ENCODE measurements at regions not wholly inside any gene's neighbourhood (a gene's known extent, or its start where the extent isn't known, plus 50 kb on each side); places are given as distances from the start of the nearest gene placed in this dataset.

DNA sequence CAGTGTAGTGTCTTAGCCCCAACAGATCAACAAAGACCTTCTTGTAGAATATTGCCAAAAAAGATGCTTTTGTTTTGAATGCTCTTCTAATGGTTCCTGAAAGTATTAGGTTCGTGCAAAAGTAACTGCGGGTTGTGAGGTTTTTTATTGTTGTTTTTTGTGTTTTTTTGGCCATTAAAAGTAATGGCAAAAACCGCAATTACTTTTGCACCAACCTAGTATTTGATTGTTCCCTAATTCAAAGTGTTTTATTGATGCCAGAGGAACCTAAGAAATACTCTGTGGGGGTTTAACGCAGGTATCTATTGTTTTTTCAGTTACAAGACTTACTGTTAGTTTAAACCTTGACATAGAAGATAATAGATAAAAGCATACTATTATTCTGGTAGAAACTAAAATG, 150.8 kb upstream of the DAAM1 start:
- H3K4me2 ChIP-seq: no peak overlapping the region
- H2AFZ ChIP-seq (ENCODE audit: low read depth): no peak overlapping the region
- TF ChIP-seq MXI1 (IDR thresholded peaks at IDR 0.05; ENCODE audit: low read depth, low read length) (no peak), RFX5 (IDR thresholded peaks at IDR 0.05; ENCODE audit: low read length) (no peak), TAF1 (IDR thresholded peaks at IDR 0.05; ENCODE audit: borderline replicate concordance, low read depth, low read length) (no peak), GABPA (IDR thresholded peaks at IDR 0.05; ENCODE audit: low read depth) (no peak)
- peaks cover 3% of the 10 kb centered on the region for H3F3A ChIP-seq (replicated peaks; ENCODE audit: insufficient read depth)
- no peak for DNase-seq
- POLR2A ChIA-PET: no interaction called here
- WGBS (ENCODE audit: low lambda C conversion rate): 70% methylated on average over 4 of the region's 4 CpGs
- no peak overlapping the region for H3K4me3 ChIP-seq (ENCODE audit: low read depth in 2 of 2, low read length in 1 of 2)
- H3K4me1 ChIP-seq (ENCODE audit: control insufficient read depth in 1 of 2, insufficient read depth in 2 of 2, low read depth in 1 of 2, low read length in 1 of 2): no peaks in the 10 kb centered on the region; a peak in 1 of 4 replicates
- no peaks in the 10 kb centered on the region for H3K27me3 ChIP-seq (ENCODE audit: insufficient read depth)
- no peak overlapping the region for H3K27ac ChIP-seq (ENCODE audit: low read depth in 2 of 2, low read length in 1 of 2)
- H4K20me1 ChIP-seq (ENCODE audit: insufficient read depth): no peaks in the 10 kb centered on the region
- H3K9me2 ChIP-seq: no peaks in the 10 kb centered on the region
- CTCF ChIA-PET: interaction anchor here (0.9 kb wide), 1 partner anchor 9 kb away, joined by 3 read pairs; no protein-coding TSS in a partner anchor
- no peaks in the 10 kb centered on the region for H3K79me2 ChIP-seq (ENCODE audit: insufficient read depth)
- no peaks in the 10 kb centered on the region for H3K36me3 ChIP-seq (replicated peaks in 1 of 2; ENCODE audit: control insufficient read depth in 1 of 2, insufficient read depth in 2 of 2, low read length in 1 of 2)
- H3K9ac ChIP-seq: no peak overlapping the region
- H3K9me3 ChIP-seq: no peaks in the 10 kb centered on the region

DNA sequence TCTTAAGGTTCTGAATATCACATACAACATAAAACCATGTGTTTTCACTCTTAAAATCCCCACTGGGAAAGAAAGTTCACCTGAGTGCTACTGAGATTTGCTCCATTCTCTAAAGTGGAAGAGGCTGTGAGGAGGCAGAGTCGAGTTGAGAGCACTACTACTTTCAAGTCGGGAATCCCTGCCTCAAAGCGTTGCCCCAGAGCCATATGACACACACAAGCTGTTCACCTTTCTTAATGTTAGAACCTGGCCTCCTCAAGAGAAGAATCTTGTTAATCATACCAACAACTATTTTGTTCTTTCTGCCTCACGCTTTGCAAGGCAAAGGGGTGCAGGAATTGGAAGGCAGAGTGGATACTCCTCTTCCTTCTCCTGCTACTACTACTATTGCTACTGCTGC, 149.7 kb upstream of the DAAM1 start:
- H2AFZ ChIP-seq (ENCODE audit: low read depth): no peak overlapping the region
- CTCF ChIA-PET: interaction anchor here (1.3 kb wide), 1 partner anchor 17 kb away, joined by 7 read pairs; no protein-coding TSS in a partner anchor
- no peaks in the 10 kb centered on the region for H3K36me3 ChIP-seq (replicated peaks in 1 of 2; ENCODE audit: control insufficient read depth in 1 of 2, insufficient read depth in 2 of 2, low read length in 1 of 2)
- no peak overlapping the region for H3K4me2 ChIP-seq
- no peak overlapping the region for H3K27ac ChIP-seq (ENCODE audit: low read depth in 2 of 2, low read length in 1 of 2)
- no peak for DNase-seq
- H3K79me2 ChIP-seq (ENCODE audit: insufficient read depth): no peaks in the 10 kb centered on the region
- H3K9ac ChIP-seq: no peak overlapping the region
- H3K27me3 ChIP-seq (ENCODE audit: insufficient read depth): no peaks in the 10 kb centered on the region
- no peaks in the 10 kb centered on the region for H3K4me1 ChIP-seq (ENCODE audit: control insufficient read depth in 1 of 2, insufficient read depth in 2 of 2, low read depth in 1 of 2, low read length in 1 of 2)
- H3K9me3 ChIP-seq: no peaks in the 10 kb centered on the region
- H4K20me1 ChIP-seq (ENCODE audit: insufficient read depth): no peaks in the 10 kb centered on the region
- H3F3A ChIP-seq (replicated peaks; ENCODE audit: insufficient read depth): peaks cover 3% of the 10 kb centered on the region
- no peak for TF ChIP-seq EZH2phosphoT487 (IDR thresholded peaks at IDR 0.05; ENCODE audit: borderline replicate concordance, low read depth)
- TF ChIP-seq RXRA (IDR thresholded peaks at IDR 0.05; ENCODE audit: borderline replicate concordance, low read depth): no peak
- no peak for TF ChIP-seq MEF2A (IDR thresholded peaks at IDR 0.05; ENCODE audit: borderline replicate concordance, low read depth)
- TF ChIP-seq TCF12 (IDR thresholded peaks at IDR 0.05): no peak
- TF ChIP-seq MAX (IDR thresholded peaks at IDR 0.05; ENCODE audit: low read depth): no peak
- TF ChIP-seq FOXJ3 (CRISPR knock-in tag; IDR thresholded peaks at IDR 0.05): no peak
- no peak for TF ChIP-seq JUND (IDR thresholded peaks at IDR 0.05)
- TF ChIP-seq, protein P1, sequence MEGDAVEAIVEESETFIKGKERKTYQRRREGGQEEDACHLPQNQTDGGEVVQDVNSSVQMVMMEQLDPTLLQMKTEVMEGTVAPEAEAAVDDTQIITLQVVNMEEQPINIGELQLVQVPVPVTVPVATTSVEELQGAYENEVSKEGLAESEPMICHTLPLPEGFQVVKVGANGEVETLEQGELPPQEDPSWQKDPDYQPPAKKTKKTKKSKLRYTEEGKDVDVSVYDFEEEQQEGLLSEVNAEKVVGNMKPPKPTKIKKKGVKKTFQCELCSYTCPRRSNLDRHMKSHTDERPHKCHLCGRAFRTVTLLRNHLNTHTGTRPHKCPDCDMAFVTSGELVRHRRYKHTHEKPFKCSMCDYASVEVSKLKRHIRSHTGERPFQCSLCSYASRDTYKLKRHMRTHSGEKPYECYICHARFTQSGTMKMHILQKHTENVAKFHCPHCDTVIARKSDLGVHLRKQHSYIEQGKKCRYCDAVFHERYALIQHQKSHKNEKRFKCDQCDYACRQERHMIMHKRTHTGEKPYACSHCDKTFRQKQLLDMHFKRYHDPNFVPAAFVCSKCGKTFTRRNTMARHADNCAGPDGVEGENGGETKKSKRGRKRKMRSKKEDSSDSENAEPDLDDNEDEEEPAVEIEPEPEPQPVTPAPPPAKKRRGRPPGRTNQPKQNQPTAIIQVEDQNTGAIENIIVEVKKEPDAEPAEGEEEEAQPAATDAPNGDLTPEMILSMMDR (IDR thresholded peaks at IDR 0.05): no peak
- no peak for TF ChIP-seq USF1 (IDR thresholded peaks at IDR 0.05; ENCODE audit: borderline replicate concordance, low read depth)
- TF ChIP-seq RFX5 (IDR thresholded peaks at IDR 0.05; ENCODE audit: low read length): no peak
- TF ChIP-seq FOSL2 (IDR thresholded peaks at IDR 0.05; ENCODE audit: borderline replicate concordance, low read depth): no peak
- TF ChIP-seq TAF1 (IDR thresholded peaks at IDR 0.05; ENCODE audit: borderline replicate concordance, low read depth, low read length): no peak
- TF ChIP-seq RCOR1 (IDR thresholded peaks at IDR 0.05; ENCODE audit: low read length): no peak
- no peak for TF ChIP-seq MXI1 (IDR thresholded peaks at IDR 0.05; ENCODE audit: low read depth, low read length)
- no peak for TF ChIP-seq GATA2 (CRISPR knock-in tag; IDR thresholded peaks at IDR 0.05)
- TF ChIP-seq CHD2 (IDR thresholded peaks at IDR 0.05; ENCODE audit: low read length, partially characterized antibody): no peak
- TF ChIP-seq, protein P2, sequence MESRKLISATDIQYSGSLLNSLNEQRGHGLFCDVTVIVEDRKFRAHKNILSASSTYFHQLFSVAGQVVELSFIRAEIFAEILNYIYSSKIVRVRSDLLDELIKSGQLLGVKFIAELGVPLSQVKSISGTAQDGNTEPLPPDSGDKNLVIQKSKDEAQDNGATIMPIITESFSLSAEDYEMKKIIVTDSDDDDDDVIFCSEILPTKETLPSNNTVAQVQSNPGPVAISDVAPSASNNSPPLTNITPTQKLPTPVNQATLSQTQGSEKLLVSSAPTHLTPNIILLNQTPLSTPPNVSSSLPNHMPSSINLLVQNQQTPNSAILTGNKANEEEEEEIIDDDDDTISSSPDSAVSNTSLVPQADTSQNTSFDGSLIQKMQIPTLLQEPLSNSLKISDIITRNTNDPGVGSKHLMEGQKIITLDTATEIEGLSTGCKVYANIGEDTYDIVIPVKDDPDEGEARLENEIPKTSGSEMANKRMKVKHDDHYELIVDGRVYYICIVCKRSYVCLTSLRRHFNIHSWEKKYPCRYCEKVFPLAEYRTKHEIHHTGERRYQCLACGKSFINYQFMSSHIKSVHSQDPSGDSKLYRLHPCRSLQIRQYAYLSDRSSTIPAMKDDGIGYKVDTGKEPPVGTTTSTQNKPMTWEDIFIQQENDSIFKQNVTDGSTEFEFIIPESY (IDR thresholded peaks at IDR 0.05; ENCODE audit: borderline replicate concordance, low read depth): no peak
- TF ChIP-seq ELF1 (IDR thresholded peaks at IDR 0.05): no peak
- no peak overlapping the region for H3K4me3 ChIP-seq (ENCODE audit: low read depth in 2 of 2, low read length in 1 of 2)
- no peaks in the 10 kb centered on the region for H3K9me2 ChIP-seq
- 86% methylated on average over 4 of the region's 4 CpGs for WGBS (ENCODE audit: low lambda C conversion rate)
- POLR2A ChIA-PET: no interaction called here
